Mucosa of descending colon (tissue), 3 donors: ENCODE measurements at regions not wholly inside any gene's neighbourhood (a gene's known extent, or its start where the extent isn't known, plus 50 kb on each side); places are given as distances from the start of the nearest gene placed in this dataset.
A peak's percentile ranks its signal among the peaks of the same experiment; 100 is the strongest.

Source experiments
- ATAC-seq: fragments of 200-7000 bp; cut with Tn5 transposase; one replicate; pipeline ENCODE4 v1.9.1; 2020; ENCODE audit warnings: mild to moderate bottlenecking, moderate library complexity
- DNase-seq, 3 donors: peaks; one replicate each; pipeline ENCODE4 v3.0.0-alpha.2; 2020
- H3K36me3 ChIP-seq: fragments of 200-600 bp; one replicate; pipeline ENCODE4 v1.8.0; 2021; ENCODE audit warnings: low read depth, mild to moderate bottlenecking
- H3K4me1 ChIP-seq: fragments of 200-600 bp; one replicate; pipeline ENCODE4 v1.8.0; 2021; ENCODE audit warnings: low read depth, mild to moderate bottlenecking
- H3K4me3 ChIP-seq: fragments of 200-600 bp; one replicate; pipeline ENCODE4 v1.8.0; 2021; ENCODE audit warnings: mild to moderate bottlenecking
- H3K9me3 ChIP-seq: fragments of 200-600 bp; one replicate; pipeline ENCODE4 v1.8.0; 2021; ENCODE audit warnings: mild to moderate bottlenecking
- intact Hi-C, 2 donors: fragments of 100-400 bp; cut with DNase I in 1 of 2; cut with micrococcal nuclease in 1 of 2; formaldehyde crosslinking; loops; one replicate each; pipeline versions ENCODE4 v1.11.0 to v1.11.1; 2022; cut with DNase I, micrococcal nuclease
- TF ChIP-seq, protein P1 (sequence below): fragments of 200-600 bp; IDR thresholded peaks from one replicate; pipeline ENCODE4 v1.8.0; 2022; ENCODE audit warnings: antibody characterized with exemption, mild to moderate bottlenecking
- donor health status: DM: no; HTN: no; CAD: no; lungs with moderate emphysema.
- donor health status: DM: no; HTN: no; CAD: no.
- donor health status: DM: no; HTN: yes; CAD: no.

DNA sequence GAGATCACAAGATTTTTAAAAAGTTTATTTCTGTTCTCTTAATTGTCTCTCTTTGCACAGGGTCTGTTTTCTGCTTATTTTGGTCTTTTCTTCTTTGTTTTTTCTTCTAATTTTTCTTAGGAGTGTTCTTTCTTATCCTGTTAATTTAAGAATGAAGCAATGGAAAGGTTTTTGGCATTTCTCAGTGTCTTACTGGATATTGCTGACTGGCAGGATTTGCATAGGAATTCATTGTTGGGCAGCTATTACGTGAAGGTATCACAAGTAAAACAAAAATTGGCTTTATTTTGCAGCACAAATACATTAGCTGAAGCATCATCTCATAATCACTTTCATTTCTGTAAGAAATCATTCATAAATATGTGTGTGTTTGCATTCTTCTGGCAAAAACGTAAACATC is 566.9 kb upstream of the CDH6 start:
- no peak for DNase-seq
- H3K36me3 ChIP-seq = no peaks in the 10 kb centered on the region
- intact Hi-C loops = no loop called here
- peaks cover 4% of the 10 kb centered on the region for H3K9me3 ChIP-seq
- no peak overlapping the region for H3K4me3 ChIP-seq
- no peak for ATAC-seq
- no peaks in the 10 kb centered on the region for H3K4me1 ChIP-seq
- TF ChIP-seq, protein P1, sequence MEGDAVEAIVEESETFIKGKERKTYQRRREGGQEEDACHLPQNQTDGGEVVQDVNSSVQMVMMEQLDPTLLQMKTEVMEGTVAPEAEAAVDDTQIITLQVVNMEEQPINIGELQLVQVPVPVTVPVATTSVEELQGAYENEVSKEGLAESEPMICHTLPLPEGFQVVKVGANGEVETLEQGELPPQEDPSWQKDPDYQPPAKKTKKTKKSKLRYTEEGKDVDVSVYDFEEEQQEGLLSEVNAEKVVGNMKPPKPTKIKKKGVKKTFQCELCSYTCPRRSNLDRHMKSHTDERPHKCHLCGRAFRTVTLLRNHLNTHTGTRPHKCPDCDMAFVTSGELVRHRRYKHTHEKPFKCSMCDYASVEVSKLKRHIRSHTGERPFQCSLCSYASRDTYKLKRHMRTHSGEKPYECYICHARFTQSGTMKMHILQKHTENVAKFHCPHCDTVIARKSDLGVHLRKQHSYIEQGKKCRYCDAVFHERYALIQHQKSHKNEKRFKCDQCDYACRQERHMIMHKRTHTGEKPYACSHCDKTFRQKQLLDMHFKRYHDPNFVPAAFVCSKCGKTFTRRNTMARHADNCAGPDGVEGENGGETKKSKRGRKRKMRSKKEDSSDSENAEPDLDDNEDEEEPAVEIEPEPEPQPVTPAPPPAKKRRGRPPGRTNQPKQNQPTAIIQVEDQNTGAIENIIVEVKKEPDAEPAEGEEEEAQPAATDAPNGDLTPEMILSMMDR = no peak

DNA sequence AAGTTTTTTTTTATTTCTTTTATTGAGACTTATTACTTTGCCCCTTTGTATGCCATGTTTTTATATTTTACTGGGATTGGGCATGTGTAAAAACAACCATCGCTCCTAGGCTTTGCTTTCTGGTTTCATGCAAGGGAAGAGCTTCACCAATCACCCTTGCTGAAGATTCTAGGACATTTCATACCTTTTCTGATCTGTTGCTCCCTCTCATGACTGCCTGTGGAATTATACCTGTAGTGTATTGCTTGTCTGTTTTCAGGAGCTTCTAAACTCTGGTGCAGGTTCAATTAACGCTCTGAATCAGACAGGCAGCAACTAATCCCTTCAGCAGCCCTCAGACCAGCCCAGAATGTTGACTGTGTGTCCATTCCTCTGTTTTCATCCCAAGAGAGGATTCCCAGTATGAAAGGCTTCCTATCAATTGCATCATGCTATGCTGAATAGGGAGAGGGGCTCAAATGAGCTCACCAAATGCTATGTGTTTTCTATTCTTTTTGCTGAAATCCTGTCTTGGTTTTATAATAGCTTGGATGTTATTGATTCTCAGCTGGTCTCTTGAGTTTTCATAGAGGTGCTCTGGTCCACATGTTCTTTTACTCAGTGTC is 572.9 kb upstream of the CDH6 start:
- DNase-seq = no peak
- peaks cover 5% of the 10 kb centered on the region for H3K9me3 ChIP-seq
- TF ChIP-seq, protein P1 = no peak
- no peak for ATAC-seq
- no peak overlapping the region for H3K4me3 ChIP-seq
- intact Hi-C loops = no loop called here
- no peaks in the 10 kb centered on the region for H3K4me1 ChIP-seq
- H3K36me3 ChIP-seq = no peaks in the 10 kb centered on the region

DNA sequence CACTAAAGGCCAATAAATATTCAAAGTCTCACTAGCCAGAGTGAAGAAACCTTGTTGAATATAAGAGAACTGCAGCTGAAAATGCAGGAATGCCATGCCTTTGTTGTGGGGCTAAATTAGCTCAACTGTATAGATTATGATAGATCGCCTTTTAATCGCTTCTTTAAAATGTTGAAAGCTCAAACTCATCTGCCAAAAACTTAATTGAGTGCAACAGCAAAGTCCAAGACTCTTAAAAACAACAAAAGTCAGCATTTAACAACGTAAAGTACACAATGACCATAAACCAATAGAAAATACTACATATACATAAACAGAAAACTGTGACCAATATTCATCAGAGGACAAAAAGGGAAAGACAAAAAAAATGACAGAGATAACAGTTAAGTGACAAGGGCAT is 585.0 kb upstream of the CDH6 start:
- H3K9me3 ChIP-seq = no peaks in the 10 kb centered on the region
- intact Hi-C loops = no loop called here
- no peak for DNase-seq
- no peaks in the 10 kb centered on the region for H3K36me3 ChIP-seq
- no peaks in the 10 kb centered on the region for H3K4me1 ChIP-seq
- no peak overlapping the region for H3K4me3 ChIP-seq
- ATAC-seq = no peak
- TF ChIP-seq, protein P1 = no peak

DNA sequence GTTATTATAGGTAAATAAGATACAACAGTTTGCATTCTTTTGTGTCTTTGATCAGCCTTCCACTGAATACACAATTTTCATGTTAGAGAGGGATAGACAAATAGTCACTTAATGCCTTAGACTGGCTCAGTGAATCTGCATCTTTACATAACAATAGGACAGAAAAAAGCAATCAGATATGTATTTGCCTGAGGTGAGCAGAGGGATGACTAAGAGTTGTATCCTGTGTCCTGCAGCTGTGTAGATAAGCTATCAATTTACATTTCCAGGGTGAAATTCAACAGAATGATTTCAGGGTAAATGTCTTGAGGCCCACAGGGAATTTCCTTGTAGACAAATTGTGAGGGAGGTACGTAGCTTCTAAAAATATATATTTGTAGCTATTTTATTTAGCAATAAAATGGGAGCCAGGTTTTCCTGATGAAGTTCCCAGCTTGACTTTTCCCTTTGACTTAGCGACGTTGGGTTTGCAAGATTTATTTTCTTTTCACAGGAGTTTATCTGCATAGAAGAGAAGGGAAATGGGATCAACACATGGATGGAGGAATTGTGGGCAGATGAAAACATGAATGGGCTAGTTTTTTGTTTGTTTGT is 586.1 kb upstream of the CDH6 start:
- H3K9me3 ChIP-seq = no peaks in the 10 kb centered on the region
- no peaks in the 10 kb centered on the region for H3K36me3 ChIP-seq
- no peaks in the 10 kb centered on the region for H3K4me1 ChIP-seq
- TF ChIP-seq, protein P1 = no peak
- no peak for ATAC-seq
- no peak overlapping the region for H3K4me3 ChIP-seq
- DNase-seq = no peak
- intact Hi-C loops = no loop called here

DNA sequence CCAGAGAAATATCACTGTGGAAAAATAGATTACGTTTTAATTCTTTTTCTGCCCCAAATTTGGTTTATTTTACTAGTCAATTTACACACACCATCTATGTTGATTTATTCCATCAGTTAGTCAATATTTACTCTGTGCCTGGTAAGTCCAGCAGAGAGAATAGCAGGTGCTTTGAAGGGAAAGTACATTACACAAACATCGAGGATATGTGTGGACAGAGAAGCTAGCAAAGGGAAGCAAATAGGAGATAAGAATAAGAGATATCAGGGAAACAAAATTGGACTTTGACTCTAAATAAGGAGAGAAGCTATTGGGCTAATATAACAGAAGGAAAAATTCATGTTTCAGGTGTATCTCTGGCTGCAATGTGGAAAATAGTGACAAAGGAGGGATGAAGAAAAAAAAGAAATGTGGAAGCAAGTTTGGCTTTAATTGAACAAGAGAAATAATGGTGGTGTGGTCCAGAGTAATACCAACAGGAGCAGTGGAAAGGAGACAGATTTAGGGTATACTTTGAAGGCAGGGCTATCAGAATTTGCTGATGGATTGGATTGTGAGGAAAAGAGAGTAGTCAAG is 587.7 kb upstream of the CDH6 start:
- intact Hi-C loops = no loop called here
- no peaks in the 10 kb centered on the region for H3K36me3 ChIP-seq
- no peaks in the 10 kb centered on the region for H3K9me3 ChIP-seq
- no peak for DNase-seq
- no peak overlapping the region for H3K4me3 ChIP-seq
- peak; percentile 36 for ATAC-seq
- TF ChIP-seq, protein P1 = no peak
- H3K4me1 ChIP-seq = no peaks in the 10 kb centered on the region
